Dendritic cell treated with granulocyte-macrophage colony-stimulating factor and Interleukin-4, amounts not matched to agents 40 ng/mL and 50 ng/mL, for 4 days (primary cell): ENCODE measurements at regions not wholly inside any gene's neighbourhood (a gene's known extent, or its start where the extent isn't known, plus 50 kb on each side); places are given as distances from the start of the nearest gene placed in this dataset.

Source experiments
- H3K27ac Mint-ChIP-seq: one replicate; pipeline ENCODE4 v1.8.0; 2022; ENCODE audit warnings: mild to moderate bottlenecking, mixed read lengths
- H3K27me3 Mint-ChIP-seq: one replicate; pipeline ENCODE4 v1.8.0; 2022; ENCODE audit warnings: mild to moderate bottlenecking, mixed read lengths
- H3K36me3 Mint-ChIP-seq: one replicate; pipeline ENCODE4 v1.8.0; 2022; ENCODE audit warnings: low read depth, mixed read lengths
- H3K4me1 Mint-ChIP-seq: one replicate; pipeline ENCODE4 v1.8.0; 2022; ENCODE audit warnings: low read depth, mixed read lengths
- H3K4me3 Mint-ChIP-seq: one replicate; pipeline ENCODE4 v1.8.0; 2022; ENCODE audit warnings: mild to moderate bottlenecking, moderate library complexity, mixed read lengths
- H3K9me3 Mint-ChIP-seq: one replicate; pipeline ENCODE4 v1.8.0; 2022; ENCODE audit warnings: mixed read lengths
- intact Hi-C: fragments of 100-400 bp; cut with micrococcal nuclease; formaldehyde crosslinking; loops from one replicate; pipeline ENCODE4 v1.15.0; 2022

GRCh38 chr13:102954350-102954749 is 108.5 kb downstream of the ERCC5 start:
- intact Hi-C loops: no loop called here
- Mint-ChIP-seq H3K4me1 (no peaks in the 10 kb centered on the region), H3K36me3 (no peaks in the 10 kb centered on the region), H3K9me3 (no peaks in the 10 kb centered on the region), H3K27me3 (no peaks in the 10 kb centered on the region), H3K27ac (no peak overlapping the region), H3K4me3 (no peak overlapping the region)

GRCh38 chr13:102951808-102952207 is 106.0 kb downstream of the ERCC5 start:
- Mint-ChIP-seq H3K9me3 (no peaks in the 10 kb centered on the region), H3K36me3 (no peaks in the 10 kb centered on the region), H3K4me1 (no peaks in the 10 kb centered on the region), H3K27ac (no peak overlapping the region), H3K27me3 (no peaks in the 10 kb centered on the region), H3K4me3 (no peak overlapping the region)
- intact Hi-C loops: no loop called here

GRCh38 chr13:102947745-102948405 is 102.0 kb downstream of the ERCC5 start:
- Mint-ChIP-seq H3K9me3 (no peaks in the 10 kb centered on the region), H3K27ac (no peak overlapping the region), H3K27me3 (no peaks in the 10 kb centered on the region), H3K36me3 (no peaks in the 10 kb centered on the region), H3K4me3 (no peak overlapping the region), H3K4me1 (no peaks in the 10 kb centered on the region)
- intact Hi-C loops: no loop called here

- Mint-ChIP-seq H3K9me3 (peaks cover 10% of the 10 kb centered on the region), H3K36me3 (no peaks in the 10 kb centered on the region), H3K4me3 (no peak overlapping the region), H3K27ac (no peak overlapping the region), H3K4me1 (no peaks in the 10 kb centered on the region), H3K27me3 (no peaks in the 10 kb centered on the region)
- intact Hi-C loops: no loop called here
Measured at GRCh38 chr13:102945886-102946285, 100.1 kb downstream of the ERCC5 start.

GRCh38 chr13:102945324-102945815 is 99.5 kb downstream of the ERCC5 start:
- Mint-ChIP-seq H3K9me3 (peaks cover 10% of the 10 kb centered on the region), H3K27ac (no peak overlapping the region), H3K27me3 (no peaks in the 10 kb centered on the region), H3K4me3 (no peak overlapping the region), H3K36me3 (no peaks in the 10 kb centered on the region), H3K4me1 (no peaks in the 10 kb centered on the region)
- intact Hi-C loops: no loop called here

GRCh38 chr13:102944821-102945220 is 99.0 kb downstream of the ERCC5 start:
- H3K4me3 Mint-ChIP-seq: no peak overlapping the region
- H3K9me3 Mint-ChIP-seq: peaks cover 10% of the 10 kb centered on the region
- no peaks in the 10 kb centered on the region for H3K27me3 Mint-ChIP-seq
- intact Hi-C loops: no loop called here
- no peaks in the 10 kb centered on the region for H3K36me3 Mint-ChIP-seq
- no peak overlapping the region for H3K27ac Mint-ChIP-seq
- no peaks in the 10 kb centered on the region for H3K4me1 Mint-ChIP-seq

GRCh38 chr13:102940770-102941169 is 94.9 kb downstream of the ERCC5 start:
- Mint-ChIP-seq H3K27ac (no peak overlapping the region), H3K36me3 (no peaks in the 10 kb centered on the region), H3K9me3 (peaks cover 10% of the 10 kb centered on the region), H3K27me3 (no peaks in the 10 kb centered on the region), H3K4me1 (no peaks in the 10 kb centered on the region), H3K4me3 (no peak overlapping the region)
- intact Hi-C loops: no loop called here

- Mint-ChIP-seq H3K4me3 (no peak overlapping the region), H3K9me3 (peaks cover 10% of the 10 kb centered on the region), H3K27ac (no peak overlapping the region), H3K4me1 (no peaks in the 10 kb centered on the region), H3K27me3 (no peaks in the 10 kb centered on the region), H3K36me3 (no peaks in the 10 kb centered on the region)
- intact Hi-C loops: no loop called here
Measured at GRCh38 chr13:102940143-102940542, 94.3 kb downstream of the ERCC5 start.

GRCh38 chr13:102935896-102936321 is 90.1 kb downstream of the ERCC5 start:
- no peak overlapping the region for H3K27ac Mint-ChIP-seq
- H3K9me3 Mint-ChIP-seq: no peaks in the 10 kb centered on the region
- H3K36me3 Mint-ChIP-seq: no peaks in the 10 kb centered on the region
- no peak overlapping the region for H3K4me3 Mint-ChIP-seq
- no peaks in the 10 kb centered on the region for H3K27me3 Mint-ChIP-seq
- H3K4me1 Mint-ChIP-seq: no peaks in the 10 kb centered on the region
- intact Hi-C loops: no loop called here

- intact Hi-C loops: no loop called here
- no peaks in the 10 kb centered on the region for H3K27me3 Mint-ChIP-seq
Measured at GRCh38 chr13:102933523-102933922, 87.7 kb downstream of the ERCC5 start.

GRCh38 chr13:102933122-102933521 is 87.3 kb downstream of the ERCC5 start:
- H3K9me3 Mint-ChIP-seq: no peaks in the 10 kb centered on the region
- no peak overlapping the region for H3K4me3 Mint-ChIP-seq
- intact Hi-C loops: no loop called here
- H3K27ac Mint-ChIP-seq: no peak overlapping the region
- H3K27me3 Mint-ChIP-seq: no peaks in the 10 kb centered on the region
- no peaks in the 10 kb centered on the region for H3K36me3 Mint-ChIP-seq
- no peaks in the 10 kb centered on the region for H3K4me1 Mint-ChIP-seq

More at GRCh38 chr13:102933523-102933922, 87.7 kb downstream of the ERCC5 start:
- no peaks in the 10 kb centered on the region for H3K4me1 Mint-ChIP-seq
- H3K4me3 Mint-ChIP-seq: no peak overlapping the region
- H3K36me3 Mint-ChIP-seq: no peaks in the 10 kb centered on the region
- no peak overlapping the region for H3K27ac Mint-ChIP-seq
- H3K9me3 Mint-ChIP-seq: no peaks in the 10 kb centered on the region

- Mint-ChIP-seq H3K27me3 (no peaks in the 10 kb centered on the region), H3K4me1 (no peaks in the 10 kb centered on the region), H3K36me3 (no peaks in the 10 kb centered on the region), H3K4me3 (no peak overlapping the region), H3K27ac (no peak overlapping the region), H3K9me3 (no peaks in the 10 kb centered on the region)
- intact Hi-C loops: no loop called here
Measured at GRCh38 chr13:102932331-102932730, 86.5 kb downstream of the ERCC5 start.

GRCh38 chr13:102930566-102930965 is 84.7 kb downstream of the ERCC5 start:
- Mint-ChIP-seq H3K27me3 (no peaks in the 10 kb centered on the region), H3K27ac (no peak overlapping the region), H3K9me3 (no peaks in the 10 kb centered on the region), H3K4me1 (no peaks in the 10 kb centered on the region), H3K36me3 (no peaks in the 10 kb centered on the region), H3K4me3 (no peak overlapping the region)
- intact Hi-C loops: no loop called here

- Mint-ChIP-seq H3K4me1 (no peaks in the 10 kb centered on the region), H3K9me3 (no peaks in the 10 kb centered on the region), H3K36me3 (no peaks in the 10 kb centered on the region), H3K27me3 (no peaks in the 10 kb centered on the region), H3K4me3 (no peak overlapping the region), H3K27ac (no peak overlapping the region)
- intact Hi-C loops: no loop called here
Measured at GRCh38 chr13:102928941-102929675, 83.3 kb downstream of the ERCC5 start.
